ENCODE measurements at regions not wholly inside any gene's neighbourhood (a gene's known extent, or its start where the extent isn't known, plus 50 kb on each side); places are given as distances from the start of the nearest gene placed in this dataset.

GRCh38 chr4:85393201-85393600 lies 81.7 kb upstream of the ARHGAP24 start:
- TF ChIP-seq CTCF (IDR thresholded peaks at IDR 0.05) (no peak), POLR2A (IDR thresholded peaks at IDR 0.05) (no peak), POLR2AphosphoS5 (IDR thresholded peaks at IDR 0.05) (no peak)
